H1 (cell line): ENCODE measurements at regions not wholly inside any gene's neighbourhood (a gene's known extent, or its start where the extent isn't known, plus 50 kb on each side); places are given as distances from the start of the nearest gene placed in this dataset.

ENCODE experiments used
- CTCF ChIA-PET: fragments of 300-600 bp; sonication (Branson Sonifier 250); formaldehyde crosslinking; loops from one replicate; lab custom pipeline; 2021; ENCODE audit not compliant: partially characterized antibody; lab: Charles Lee
- POLR2A ChIA-PET: fragments of 300-600 bp; sonication (Branson Sonifier 250); formaldehyde crosslinking; loops from one replicate; lab custom pipeline; 2021; ENCODE audit warnings: inconsistent platforms; ENCODE audit not compliant: partially characterized antibody; lab: Charles Lee
- DNase-seq, 2 experiments: peaks; one replicate each; pipeline versions ENCODE4 v3.0.0 to v3.0.0-alpha.2; 2010 to 2022; ENCODE audit warnings: low spot score in 2 of 2, low read depth in 1 of 2, mixed read lengths in 1 of 2
- FAIRE-seq: peaks from 2 replicates; lab custom pipeline; 2011; peaks lifted over from hg19 to GRCh38; lab: Jason Lieb, UNC
- H2AFZ ChIP-seq: 2 replicates; pipeline ENCODE4 v1.8.1; 2012; ENCODE audit warnings: low read length, inconsistent platforms
- H2AK5ac ChIP-seq: 2 replicates; pipeline ENCODE4 v1.6.1; 2013; ENCODE audit warnings: low read depth, low read length
- H2BK120ac ChIP-seq: replicated peaks from 2 replicates; pipeline ENCODE3; 2013; ENCODE audit warnings: low read depth, low read length, inconsistent platforms
- H2BK12ac ChIP-seq: 2 replicates; pipeline ENCODE4 v1.6.1; 2013; ENCODE audit warnings: low read depth, low read length
- H2BK15ac ChIP-seq: 2 replicates; pipeline ENCODE4 v1.6.1; 2013; ENCODE audit warnings: low read length
- H2BK20ac ChIP-seq: 2 replicates; pipeline ENCODE4 v1.6.1; 2013; ENCODE audit warnings: low read length
- H2BK5ac ChIP-seq: 2 replicates; pipeline ENCODE4 v1.6.1; 2013; ENCODE audit warnings: low read depth, low read length
- H3K14ac ChIP-seq: 2 replicates; pipeline ENCODE4 v1.6.1; 2013; ENCODE audit warnings: inconsistent platforms; ENCODE audit not compliant: insufficient read length
- H3K18ac ChIP-seq: 2 replicates; pipeline ENCODE4 v1.6.1; 2013; ENCODE audit warnings: low read length; ENCODE audit errors: extremely low read depth
- H3K23ac ChIP-seq: 2 replicates; pipeline ENCODE4 v1.6.1; 2013; ENCODE audit warnings: inconsistent platforms; ENCODE audit not compliant: insufficient read length
- H3K23me2 ChIP-seq: 2 replicates; pipeline ENCODE4 v1.6.1; 2013; ENCODE audit warnings: low read depth, low read length
- H3K27ac ChIP-seq: 2 replicates; pipeline ENCODE4 v1.6.1; 2011; ENCODE audit warnings: low read depth, low read length, inconsistent platforms
- H3K27me3 ChIP-seq, 4 experiments: replicated peaks in 1 of 4; 1 replicate in 1 of 4; 2 replicates in 3 of 4; pipeline versions ENCODE4 v1.6.1 to v1.8.1; 2011 to 2013; ENCODE audit warnings: low read length in 3 of 4, mild to moderate bottlenecking in 3 of 4, inconsistent platforms in 2 of 4, mixed read lengths in 2 of 4, moderate library complexity in 1 of 4; ENCODE audit not compliant: control insufficient read depth in 3 of 4, insufficient read depth in 3 of 4; ENCODE audit errors: extremely low read depth in 1 of 4
- H3K36me3 ChIP-seq, 4 experiments: 2 replicates each; pipeline versions ENCODE4 v1.6.1 to v1.8.1; 2011 to 2013; ENCODE audit warnings: mild to moderate bottlenecking in 4 of 4, low read length in 3 of 4, moderate library complexity in 2 of 4, control low read depth in 1 of 4, inconsistent platforms in 1 of 4; ENCODE audit not compliant: insufficient read depth in 4 of 4, control insufficient read depth in 2 of 4
- H3K4ac ChIP-seq: replicated peaks from 2 replicates; pipeline ENCODE3; 2013; ENCODE audit warnings: low read length, low read depth, mixed read lengths, inconsistent platforms; ENCODE audit not compliant: insufficient read length
- H3K4me1 ChIP-seq, 4 experiments: replicated peaks in 1 of 4; 1 replicate in 1 of 4; 2 replicates in 3 of 4; pipeline versions ENCODE4 v1.6.1 to v1.8.1; 2011 to 2013; ENCODE audit warnings: low read length in 3 of 4, inconsistent platforms in 2 of 4, mixed read lengths in 1 of 4; ENCODE audit not compliant: insufficient read depth in 4 of 4, control insufficient read depth in 3 of 4
- H3K4me2 ChIP-seq, 2 experiments: 2 replicates each; pipeline versions ENCODE4 v1.6.1 to v1.8.1; 2011 to 2013; ENCODE audit warnings: low read depth in 2 of 2, low read length in 2 of 2, control low read depth in 1 of 2, inconsistent platforms in 1 of 2, mild to moderate bottlenecking in 1 of 2; ENCODE audit not compliant: insufficient read depth in 1 of 2
- H3K4me3 ChIP-seq, 4 experiments: fragments of 200-600, 300-600 bp in 1 of 4; sonication (generic), shearing (Covaris generic), sonication (Bioruptor Twin) in 1 of 4; 2 replicates each; pipeline versions ENCODE4 v1.5.1 to v1.8.1; 2011 to 2016; ENCODE audit warnings: low read length in 4 of 4, low read depth in 3 of 4, control low read depth in 2 of 4, inconsistent platforms in 2 of 4, mild to moderate bottlenecking in 2 of 4, mixed read lengths in 1 of 4, moderate library complexity in 1 of 4; ENCODE audit not compliant: insufficient read depth in 2 of 4; ENCODE audit errors: extremely low read depth in 1 of 4
- H3K56ac ChIP-seq: replicated peaks from 2 replicates; pipeline ENCODE3; 2013; ENCODE audit warnings: low read depth, mild to moderate bottlenecking, mixed read lengths, low read length, inconsistent platforms; ENCODE audit not compliant: insufficient read length
- H3K79me1 ChIP-seq: 2 replicates; pipeline ENCODE4 v1.6.1; 2013; ENCODE audit warnings: low read depth, low read length, control low read depth
- H3K79me2 ChIP-seq, 2 experiments: 2 replicates each; pipeline versions ENCODE4 v1.6.1 to v1.8.1; 2012 to 2013; ENCODE audit warnings: low read length in 2 of 2, mild to moderate bottlenecking in 2 of 2, inconsistent platforms in 1 of 2; ENCODE audit not compliant: insufficient read depth in 2 of 2, control insufficient read depth in 1 of 2
- H3K9ac ChIP-seq, 4 experiments: replicated peaks in 1 of 4; 1 replicate in 1 of 4; 2 replicates in 3 of 4; pipeline versions ENCODE4 v1.6.1 to v1.8.1; 2011 to 2013; ENCODE audit warnings: low read depth in 3 of 4, low read length in 3 of 4, control low read depth in 2 of 4, mild to moderate bottlenecking in 2 of 4, moderate library complexity in 2 of 4, inconsistent platforms in 1 of 4; ENCODE audit errors: extremely low read depth in 1 of 4
- H3K9me3 ChIP-seq, 2 experiments: 2 replicates each; pipeline versions ENCODE4 v1.6.1 to v1.8.1; 2012 to 2013; ENCODE audit warnings: mild to moderate bottlenecking in 2 of 2, moderate library complexity in 2 of 2, control low read depth in 1 of 2, inconsistent platforms in 1 of 2, low read depth in 1 of 2, low read length in 1 of 2, mixed read lengths in 1 of 2; ENCODE audit not compliant: insufficient read depth in 2 of 2
- H4K20me1 ChIP-seq, 2 experiments: replicated peaks in 1 of 2; 2 replicates each; pipeline versions ENCODE3 to v1.8.1; 2011 to 2013; ENCODE audit warnings: inconsistent platforms in 2 of 2, low read length in 2 of 2, mild to moderate bottlenecking in 1 of 2; ENCODE audit not compliant: insufficient read depth in 2 of 2, control insufficient read depth in 1 of 2
- H4K5ac ChIP-seq: 2 replicates; pipeline ENCODE4 v1.6.1; 2013; ENCODE audit warnings: low read length, low read depth, mixed read lengths, inconsistent platforms; ENCODE audit not compliant: insufficient read length
- H4K8ac ChIP-seq: 2 replicates; pipeline ENCODE4 v1.8.0; 2013; ENCODE audit warnings: mild to moderate bottlenecking, moderate library complexity, low read length, inconsistent platforms; ENCODE audit not compliant: insufficient read depth; ENCODE audit errors: extremely low read depth
- H4K91ac ChIP-seq: replicated peaks from 2 replicates; pipeline ENCODE3; 2013; ENCODE audit warnings: low read length, mixed read lengths, inconsistent platforms; ENCODE audit not compliant: insufficient read length
- CTCF ChIP-seq, 3 experiments: IDR thresholded peaks; 1 replicate in 2 of 3; 2 replicates in 1 of 3; pipeline versions ENCODE4 v1.5.1 to v1.6.1; 2011; ENCODE audit warnings: low read length in 3 of 3, mild to moderate bottlenecking in 3 of 3, inconsistent platforms in 2 of 3, low read depth in 1 of 3, moderate library complexity in 1 of 3; ENCODE audit not compliant: insufficient read depth in 1 of 3; ENCODE audit errors: control extremely low read depth in 1 of 3
- E2F6 ChIP-seq: IDR thresholded peaks from 2 replicates; pipeline ENCODE4 v1.6.1; 2012; ENCODE audit warnings: inconsistent platforms
- JUN ChIP-seq: IDR thresholded peaks from 2 replicates; pipeline ENCODE4 v1.6.1; 2011; ENCODE audit warnings: low read depth, mild to moderate bottlenecking, improper control_type of control experiment, low read length
- JUND ChIP-seq: IDR thresholded peaks from 2 replicates; pipeline ENCODE4 v1.6.1; 2011; ENCODE audit warnings: mild to moderate bottlenecking, improper control_type of control experiment, low read length
- MAX ChIP-seq: IDR thresholded peaks from 2 replicates; pipeline ENCODE4 v1.6.1; 2012; ENCODE audit warnings: inconsistent platforms
- RXRA ChIP-seq: IDR thresholded peaks from 2 replicates; pipeline ENCODE4 v1.6.1; 2011; ENCODE audit warnings: low read depth, mild to moderate bottlenecking, low read length, moderate library complexity; ENCODE audit not compliant: insufficient read depth
- SIN3A ChIP-seq, 2 experiments: IDR thresholded peaks in 1 of 2; conservative IDR thresholded peaks in 1 of 2; 2 replicates each; pipeline ENCODE4 v1.6.1; 2011 to 2012; ENCODE audit warnings: low read length in 2 of 2, improper control_type of control experiment in 1 of 2, low read depth in 1 of 2, mild to moderate bottlenecking in 1 of 2
- SP2 ChIP-seq: IDR thresholded peaks from 2 replicates; pipeline ENCODE4 v1.6.1; 2012; ENCODE audit warnings: mild to moderate bottlenecking, low read length, inconsistent platforms
- TAF7 ChIP-seq: optimal IDR thresholded peaks from 2 replicates; pipeline ENCODE3; 2011; ENCODE audit warnings: low read depth, mild to moderate bottlenecking, inconsistent platforms, low read length, moderate library complexity, borderline replicate concordance
- TEAD4 ChIP-seq: IDR thresholded peaks from 2 replicates; pipeline ENCODE4 v1.6.1; 2012; ENCODE audit warnings: low read depth, low read length, inconsistent platforms, mixed read lengths
- ZNF274 ChIP-seq: IDR thresholded peaks from 2 replicates; pipeline ENCODE4 v1.7.0; 2012; ENCODE audit warnings: low read length, borderline replicate concordance; ENCODE audit errors: extremely low read depth
- WGBS, 2 experiments: shearing (Covaris generic) in 1 of 2; methylation state at CpG; one replicate each; pipeline versions ENCODE4 v1.1.6 to v1.1.7; 2013 to 2015; ENCODE audit warnings: low lambda C conversion rate in 2 of 2, mixed read lengths in 2 of 2, inconsistent platforms in 1 of 2, low coverage in 1 of 2, missing lambda C conversion rate in 1 of 2; ENCODE audit not compliant: insufficient replicate concordance in 2 of 2, insufficient coverage in 1 of 2, insufficient read length in 1 of 2; ENCODE audit errors: extremely low coverage in 1 of 2, missing lambda C conversion rate in 1 of 2; 5-methylcytosine and 5-hydroxymethylcytosine counted together

GRCh38 chr12:112589275-112589674 is 170.5 kb downstream of the PTPN11 start:
- Histone ChIP-seq H2BK12ac (no peak overlapping the region), H3K23ac (no peak overlapping the region), H2BK120ac (no peak overlapping the region), H3K14ac (no peak overlapping the region), H3K9ac (no peak overlapping the region), H3K79me1 (no peaks in the 10 kb centered on the region), H3K56ac (no peak overlapping the region), H2AK5ac (no peak overlapping the region), H4K5ac (no peak overlapping the region), H4K91ac (no peak overlapping the region), H3K18ac (no peak overlapping the region), H3K23me2 (peaks cover 5% of the 10 kb centered on the region), H4K20me1 (peaks cover 0 to 10% of the 10 kb centered on the region in 2 experiments), H3K4me1 (peaks cover 0 to 3% (median under 1%) of the 10 kb centered on the region in 4 experiments; a peak in 2 of 7 replicates), H3K36me3 (no peaks in the 10 kb centered on the region), H2AFZ (no peak overlapping the region), H3K4me2 (no peak overlapping the region), H3K79me2 (no peaks in the 10 kb centered on the region), H3K27ac (no peak overlapping the region), H3K4ac (no peak overlapping the region), H3K27me3 (peaks cover 40 to 82% (median 71%) of the 10 kb centered on the region in 4 experiments), H2BK5ac (no peak overlapping the region), H3K9me3 (no peaks in the 10 kb centered on the region), H4K8ac (no peak overlapping the region), H2BK20ac (no peak overlapping the region), H3K4me3 (no peak overlapping the region), H2BK15ac (no peak overlapping the region)
- DNase-seq = no peak
- no peak for FAIRE-seq
- CTCF ChIA-PET = no interaction called here
- WGBS, 2 experiments = 91% methylated on average over 1 of the region's 1 CpG; no CpG with 5 or more reads in 1 of the 2 experiments
- POLR2A ChIA-PET = no interaction called here
- TF ChIP-seq SP2 = no peak
- no peak for TF ChIP-seq JUN
- TF ChIP-seq TAF7 = no peak
- TF ChIP-seq JUND = no peak
- TF ChIP-seq MAX = no peak
- no peak for TF ChIP-seq TEAD4
- no peak for TF ChIP-seq RXRA
- no peak for TF ChIP-seq ZNF274
- no peak for TF ChIP-seq E2F6
- no peak for TF ChIP-seq CTCF (IDR thresholded peaks at IDR 0.05; ENCODE audit: control extremely low read depth in 1 of 3, insufficient read depth in 1 of 3, low read depth in 1 of 3, low read length in 3 of 3)
- TF ChIP-seq SIN3A (conservative IDR thresholded peaks at IDR 0.05 in 1 of 2, IDR thresholded peaks at IDR 0.05 in 1 of 2; ENCODE audit: low read depth in 1 of 2, low read length in 2 of 2) = no peak
